Skeletal muscle tissue (tissue), 3 donors: ENCODE measurements at regions not wholly inside any gene's neighbourhood (a gene's known extent, or its start where the extent isn't known, plus 50 kb on each side); places are given as distances from the start of the nearest gene placed in this dataset.
"Not testable (repeated sequence)": the region's sequence is repeated elsewhere in the genome, so short reads cannot be mapped to it uniquely, and the experiment has no call there.

Experiments
- H3K27ac ChIP-seq: one replicate; pipeline ENCODE4 v1.7.0; 2013; ENCODE audit warnings: mild to moderate bottlenecking, low read depth, low read length, inconsistent platforms
- H3K27me3 ChIP-seq, 3 donors: one replicate each; pipeline ENCODE4 v1.7.0; 2013; ENCODE audit warnings: low read length in 3 of 3; ENCODE audit not compliant: control insufficient read depth in 3 of 3, insufficient read depth in 3 of 3
- H3K36me3 ChIP-seq, 3 donors: one replicate each; pipeline ENCODE4 v1.7.0; 2013; ENCODE audit warnings: low read length in 3 of 3; ENCODE audit not compliant: control insufficient read depth in 3 of 3, insufficient read depth in 3 of 3
- H3K4me1 ChIP-seq, 3 donors: one replicate each; pipeline ENCODE4 v1.7.0; 2013; ENCODE audit warnings: low read length in 3 of 3, mild to moderate bottlenecking in 3 of 3; ENCODE audit not compliant: control insufficient read depth in 3 of 3, insufficient read depth in 3 of 3
- H3K4me3 ChIP-seq, 3 donors: one replicate each; pipeline ENCODE4 v1.7.0; 2013; ENCODE audit warnings: low read length in 3 of 3
- H3K9ac ChIP-seq, 3 donors: one replicate each; pipeline ENCODE4 v1.7.0; 2013; ENCODE audit warnings: low read length in 3 of 3, mild to moderate bottlenecking in 3 of 3, moderate library complexity in 2 of 3, low read depth in 1 of 3
- H3K9me3 ChIP-seq, 3 donors: one replicate each; pipeline ENCODE4 v1.7.0; 2013; ENCODE audit warnings: low read length in 3 of 3; ENCODE audit not compliant: control insufficient read depth in 3 of 3
- donor health status: Osteomylitis.

DNA sequence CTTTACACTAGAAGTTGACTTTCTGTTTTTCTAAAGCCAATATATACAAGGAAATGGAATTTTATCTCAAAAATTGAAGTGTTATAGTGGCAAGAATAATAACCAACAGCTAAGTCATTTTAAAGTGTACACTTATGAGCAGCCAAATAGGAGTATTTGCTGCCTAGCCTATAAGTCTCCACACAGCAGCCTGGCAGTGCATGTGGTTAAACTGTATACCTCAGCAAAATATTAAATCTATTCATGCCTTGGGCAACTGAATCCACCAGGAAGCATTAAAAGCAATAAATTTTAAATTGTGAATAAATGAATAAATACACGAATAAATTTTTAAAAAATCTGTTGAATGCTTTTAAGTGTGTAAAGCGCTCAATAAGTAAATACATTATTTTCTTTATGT lies 432.4 kb upstream of the RORB start:
- H3K4me1 ChIP-seq: no peaks in the 10 kb centered on the region
- no peaks in the 10 kb centered on the region for H3K36me3 ChIP-seq
- H3K9me3 ChIP-seq: no peaks in the 10 kb centered on the region
- H3K27me3 ChIP-seq: no peaks in the 10 kb centered on the region
- H3K9ac ChIP-seq: no peak overlapping the region
- H3K4me3 ChIP-seq: no peak overlapping the region
- H3K27ac ChIP-seq: no peak overlapping the region

DNA sequence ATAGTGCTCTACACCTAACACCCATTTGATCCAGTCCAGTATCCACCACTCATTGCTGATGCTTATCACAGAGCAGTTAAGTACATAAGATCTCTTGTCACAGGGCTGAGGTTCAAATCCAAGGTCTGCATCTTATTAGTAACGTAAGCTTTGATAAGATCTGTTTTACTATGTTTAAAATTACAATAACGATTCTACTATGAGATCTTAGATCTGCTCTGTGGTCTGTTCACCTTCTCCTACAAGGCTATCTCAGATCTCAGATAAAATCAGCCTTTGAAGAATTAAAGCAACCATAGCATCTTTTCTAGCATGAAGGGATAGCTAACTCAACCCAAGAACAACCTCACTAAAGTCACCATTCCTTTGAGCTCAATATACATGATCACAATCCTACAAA lies 431.0 kb upstream of the RORB start:
- Histone ChIP-seq H3K36me3 (no peaks in the 10 kb centered on the region), H3K4me3 (no peak overlapping the region), H3K27ac (no peak overlapping the region), H3K27me3 (no peaks in the 10 kb centered on the region), H3K9me3 (no peaks in the 10 kb centered on the region), H3K9ac (no peak overlapping the region), H3K4me1 (no peaks in the 10 kb centered on the region)

DNA sequence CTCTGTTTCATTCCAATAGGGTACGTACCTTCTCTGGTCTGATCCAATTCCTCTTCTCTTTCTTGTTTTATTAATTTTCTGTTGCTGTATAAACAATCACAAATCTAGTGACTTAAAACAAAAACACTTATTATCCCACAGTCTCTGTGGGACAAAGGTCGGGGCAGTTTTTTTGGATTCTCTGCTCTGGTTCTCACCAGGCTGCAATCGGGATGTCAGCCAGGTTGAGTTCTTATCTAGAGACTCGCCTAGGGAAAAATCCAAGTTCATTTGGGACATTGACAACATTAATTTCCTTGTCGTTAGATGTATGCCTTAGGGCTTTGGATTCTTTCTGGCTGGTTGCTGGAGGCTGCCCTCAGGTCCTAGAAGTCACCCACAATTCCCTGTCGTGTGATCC lies 430.5 kb upstream of the RORB start:
- Histone ChIP-seq H3K27ac (no peak overlapping the region), H3K27me3 (no peaks in the 10 kb centered on the region), H3K9me3 (no peaks in the 10 kb centered on the region), H3K9ac (no peak overlapping the region), H3K4me3 (no peak overlapping the region), H3K4me1 (no peaks in the 10 kb centered on the region), H3K36me3 (no peaks in the 10 kb centered on the region)

DNA sequence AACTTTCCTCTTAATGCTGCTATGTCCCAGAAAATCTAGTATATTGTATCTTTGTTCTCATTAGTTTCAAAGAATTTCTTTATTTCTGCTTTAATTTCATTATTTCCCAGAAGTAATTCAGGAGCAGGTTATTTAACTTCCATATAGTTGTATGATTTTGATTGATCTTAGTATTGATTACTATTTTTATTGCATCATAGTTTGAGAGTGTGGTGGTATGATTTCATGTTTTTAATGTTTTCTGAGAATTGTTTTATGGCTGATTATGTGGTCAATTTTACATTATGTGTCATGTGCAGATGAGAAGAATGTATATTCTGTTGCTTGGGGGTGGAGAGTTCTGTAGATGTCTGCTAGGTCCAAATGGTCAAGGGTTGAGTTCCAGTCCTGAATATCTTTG lies 425.6 kb upstream of the RORB start:
- Histone ChIP-seq H3K36me3 (no peaks in the 10 kb centered on the region), H3K4me1 (no peaks in the 10 kb centered on the region), H3K27ac (no peak overlapping the region)

DNA sequence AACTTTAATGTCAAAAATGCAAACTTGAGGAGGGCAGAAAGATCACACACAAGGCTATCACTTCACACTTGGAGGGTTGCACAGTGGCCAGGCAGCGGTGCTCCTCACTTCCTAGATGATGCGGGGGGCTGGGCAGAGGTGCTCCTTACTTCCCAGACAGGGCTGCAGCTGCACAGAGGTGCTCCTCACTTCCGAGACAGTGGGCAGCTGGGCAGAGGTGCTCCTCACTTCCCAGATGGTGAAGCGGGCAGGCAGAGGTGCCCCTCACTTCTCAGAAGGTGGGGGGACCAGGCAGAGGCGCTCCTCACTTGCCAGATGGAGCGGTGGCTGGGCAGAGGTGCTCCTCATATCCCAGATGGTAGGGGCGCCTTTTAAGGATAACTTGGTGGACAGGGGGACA lies 423.2 kb upstream of the RORB start:
- H3K27ac ChIP-seq: no peak overlapping the region
- H3K9ac ChIP-seq: no peak overlapping the region
- no peaks in the 10 kb centered on the region for H3K27me3 ChIP-seq
- no peaks in the 10 kb centered on the region for H3K9me3 ChIP-seq
- no peaks in the 10 kb centered on the region for H3K4me1 ChIP-seq
- no peak overlapping the region for H3K4me3 ChIP-seq
- H3K36me3 ChIP-seq: no peaks in the 10 kb centered on the region

More for the DNA sequence above, 425.6 kb upstream of the RORB start:
- H3K9me3 ChIP-seq: no peaks in the 10 kb centered on the region
- no peaks in the 10 kb centered on the region for H3K27me3 ChIP-seq
- no peak overlapping the region for H3K4me3 ChIP-seq
- H3K9ac ChIP-seq: no peak overlapping the region

DNA sequence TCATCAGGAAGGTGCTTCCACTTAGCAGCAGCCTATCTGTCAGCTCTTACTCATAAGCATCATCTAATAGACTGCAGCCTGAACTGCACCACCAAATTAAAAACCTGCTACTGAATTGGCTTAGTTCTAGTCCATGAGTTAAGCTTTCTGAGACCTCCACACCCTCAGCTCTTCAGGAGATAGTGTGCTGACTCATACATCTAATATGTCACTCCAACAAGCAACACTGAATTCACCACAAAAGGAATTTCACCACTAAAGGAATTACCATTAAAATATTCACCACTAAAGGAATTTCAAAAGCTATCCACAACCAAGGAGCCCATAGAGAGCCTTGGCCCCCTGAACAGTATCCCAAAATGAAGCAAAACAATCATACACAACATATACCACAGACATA lies 418.5 kb upstream of the RORB start:
- H3K4me1 ChIP-seq: no peaks in the 10 kb centered on the region
- H3K27ac ChIP-seq: no peak overlapping the region
- no peaks in the 10 kb centered on the region for H3K36me3 ChIP-seq
- H3K9ac ChIP-seq: no peak overlapping the region
- H3K27me3 ChIP-seq: no peaks in the 10 kb centered on the region
- H3K9me3 ChIP-seq: no peaks in the 10 kb centered on the region
- H3K4me3 ChIP-seq: no peak overlapping the region

DNA sequence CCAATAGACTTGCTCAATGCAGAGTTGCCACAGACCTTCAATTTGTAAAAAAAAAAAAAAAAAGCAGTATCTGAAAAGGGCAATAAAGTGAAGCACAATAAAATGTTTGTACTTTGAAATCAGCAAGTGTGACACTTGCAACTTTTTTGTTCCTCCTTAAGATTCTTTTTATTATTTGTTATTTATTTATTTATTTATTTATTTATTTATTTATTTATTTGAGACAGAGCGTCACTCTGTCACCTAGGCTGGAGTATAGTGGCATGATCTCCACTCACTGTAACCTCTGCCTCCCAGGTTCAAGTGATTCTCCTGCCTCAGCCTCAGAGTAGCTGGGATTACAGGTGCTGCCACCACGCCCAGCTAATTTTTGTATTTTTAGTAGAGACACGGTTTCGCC lies 416.5 kb upstream of the RORB start:
- not testable (repeated sequence) for H3K4me3 ChIP-seq, H3K27me3 ChIP-seq, H3K9ac ChIP-seq, H3K27ac ChIP-seq, H3K9me3 ChIP-seq, H3K4me1 ChIP-seq, H3K36me3 ChIP-seq

DNA sequence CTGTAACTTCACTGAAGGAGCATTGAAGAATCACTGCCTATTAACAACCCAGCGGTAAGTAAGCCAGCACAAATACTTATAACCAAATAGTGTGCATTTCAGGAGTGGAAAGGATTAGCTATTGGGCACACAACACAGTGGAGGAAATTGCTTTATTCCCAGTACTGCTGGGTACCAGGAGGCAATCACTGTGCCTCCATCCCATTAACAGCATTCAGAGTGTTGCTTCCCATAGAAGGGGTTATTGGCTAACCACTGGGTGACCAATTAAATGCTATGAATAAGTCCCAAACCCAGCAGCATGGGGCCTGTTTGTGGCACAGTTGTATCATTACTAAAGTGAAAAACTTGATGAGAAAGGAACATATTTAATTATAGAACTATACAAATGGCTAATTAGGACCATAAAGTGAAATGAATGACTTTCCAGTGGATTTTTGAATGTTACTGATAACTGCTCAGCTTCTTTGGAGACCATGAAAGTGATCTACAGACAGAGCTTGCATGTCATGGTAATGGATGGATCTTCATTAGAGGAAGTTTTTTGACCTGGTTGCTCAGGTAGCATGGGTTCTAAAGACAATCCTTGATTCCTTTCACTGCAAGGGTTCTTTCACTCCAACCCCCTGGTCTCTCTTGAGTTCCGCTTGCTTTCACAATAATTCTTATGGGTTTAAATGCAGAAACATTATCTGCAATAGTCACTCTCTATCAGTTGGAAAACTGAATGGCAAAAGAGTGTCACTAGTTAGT lies 413.3 kb upstream of the RORB start:
- no peaks in the 10 kb centered on the region for H3K27me3 ChIP-seq
- no peaks in the 10 kb centered on the region for H3K4me1 ChIP-seq
- H3K9ac ChIP-seq: no peak overlapping the region
- no peaks in the 10 kb centered on the region for H3K36me3 ChIP-seq
- no peak overlapping the region for H3K4me3 ChIP-seq
- H3K27ac ChIP-seq: no peak overlapping the region
- H3K9me3 ChIP-seq: no peaks in the 10 kb centered on the region

DNA sequence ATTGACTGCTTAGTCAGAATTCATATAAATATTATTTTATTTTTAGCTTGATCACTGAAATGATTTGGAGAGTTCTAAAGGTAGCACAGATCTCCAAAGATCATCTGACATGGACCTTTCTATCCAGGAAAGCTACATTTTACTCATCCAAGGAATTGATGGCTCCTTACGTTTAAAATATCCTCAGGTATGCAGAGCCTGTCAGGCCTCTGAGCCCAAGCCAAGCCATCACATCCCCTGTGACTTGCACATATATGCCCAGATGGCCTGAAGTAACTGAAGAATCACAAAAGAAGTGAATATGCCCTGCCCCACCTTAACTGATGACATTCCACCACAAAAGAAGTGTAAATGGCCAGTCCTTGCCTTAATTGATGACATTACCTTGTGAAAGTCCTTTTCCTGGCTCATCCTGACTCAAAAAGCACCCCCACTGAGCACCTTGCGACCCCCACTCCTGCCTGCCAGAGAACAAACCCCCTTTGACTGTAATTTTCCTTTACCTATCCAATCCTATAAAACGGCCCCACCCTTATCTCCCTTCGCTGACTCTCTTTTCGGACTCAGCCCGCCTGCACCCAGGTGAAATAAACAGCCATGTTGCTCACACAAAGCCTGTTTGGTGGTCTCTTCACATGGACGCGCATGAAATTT lies 411.6 kb upstream of the RORB start:
- not testable (repeated sequence) for H3K9ac ChIP-seq, H3K4me3 ChIP-seq, H3K36me3 ChIP-seq, H3K27me3 ChIP-seq, H3K9me3 ChIP-seq, H3K4me1 ChIP-seq, H3K27ac ChIP-seq

DNA sequence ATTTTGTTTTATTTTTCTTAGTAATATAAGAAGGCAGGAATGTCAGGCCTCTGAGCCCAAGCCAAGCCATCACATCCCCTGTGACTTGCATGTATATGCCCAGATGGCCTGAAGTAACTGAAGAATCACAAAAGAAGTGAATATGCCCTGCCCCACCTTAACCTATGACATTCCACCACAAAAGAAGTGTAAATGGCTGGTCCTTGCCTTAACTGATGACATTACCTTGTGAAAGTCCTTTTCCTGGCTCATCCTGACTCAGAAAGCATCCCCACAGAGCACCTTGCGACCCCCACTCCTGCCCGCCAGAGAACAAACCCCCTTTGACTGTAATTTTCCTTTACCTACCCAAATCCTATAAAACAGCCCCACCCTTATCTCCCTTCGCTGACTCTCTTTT lies 406.2 kb upstream of the RORB start:
- not testable (repeated sequence) for H3K9ac ChIP-seq, H3K9me3 ChIP-seq, H3K4me3 ChIP-seq, H3K4me1 ChIP-seq, H3K27me3 ChIP-seq, H3K27ac ChIP-seq, H3K36me3 ChIP-seq
